HT-29 (cell line): ENCODE measurements at regions not wholly inside any gene's neighbourhood (a gene's known extent, or its start where the extent isn't known, plus 50 kb on each side); places are given as distances from the start of the nearest gene placed in this dataset.
"Not testable (repeated sequence)": the region's sequence is repeated elsewhere in the genome, so short reads cannot be mapped to it uniquely, and the experiment has no call there.

ENCODE experiments used
- DNase-seq: peaks from one replicate; pipeline ENCODE4 v3.0.0-alpha.2; 2015; ENCODE audit warnings: low spot score

DNA sequence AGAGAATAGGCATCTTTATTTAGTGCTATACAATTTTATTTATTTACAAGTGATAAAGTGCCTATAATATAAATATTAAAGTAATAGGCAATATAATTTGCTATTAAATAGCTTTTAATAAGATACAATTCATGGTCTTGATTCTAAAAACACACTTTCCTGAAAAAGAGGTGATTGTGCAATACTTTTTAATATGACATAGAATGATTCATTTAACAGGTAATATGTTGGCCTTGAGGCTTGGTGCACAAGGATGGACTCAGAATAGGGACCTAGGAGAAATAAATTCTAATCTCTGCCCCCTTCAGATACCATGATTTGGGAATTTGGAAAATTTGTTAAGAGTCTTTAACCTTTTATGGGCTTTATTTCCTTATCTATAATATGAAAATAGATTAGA is 149.9 kb upstream of the FUT9 start:
- no peak for DNase-seq

DNA sequence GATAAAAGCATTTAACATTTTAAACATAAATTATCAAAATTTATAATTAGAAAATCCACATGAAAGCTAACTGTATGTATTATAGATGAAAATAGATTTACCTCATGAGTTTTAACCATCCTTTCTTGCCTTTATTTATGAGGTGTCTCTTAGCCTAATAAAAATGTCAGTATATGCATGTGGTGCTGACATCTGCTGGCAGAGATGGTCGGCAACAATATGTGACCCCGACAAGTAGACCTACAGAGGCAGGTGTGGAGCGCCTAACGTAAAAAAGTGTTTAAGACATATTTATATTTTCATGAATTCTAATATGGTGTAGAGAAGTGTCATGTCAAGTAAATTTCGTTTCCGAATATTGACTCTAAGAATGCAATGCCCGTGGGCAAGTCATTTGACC is 149.0 kb upstream of the FUT9 start:
- peak; percentile 48 for DNase-seq

DNA sequence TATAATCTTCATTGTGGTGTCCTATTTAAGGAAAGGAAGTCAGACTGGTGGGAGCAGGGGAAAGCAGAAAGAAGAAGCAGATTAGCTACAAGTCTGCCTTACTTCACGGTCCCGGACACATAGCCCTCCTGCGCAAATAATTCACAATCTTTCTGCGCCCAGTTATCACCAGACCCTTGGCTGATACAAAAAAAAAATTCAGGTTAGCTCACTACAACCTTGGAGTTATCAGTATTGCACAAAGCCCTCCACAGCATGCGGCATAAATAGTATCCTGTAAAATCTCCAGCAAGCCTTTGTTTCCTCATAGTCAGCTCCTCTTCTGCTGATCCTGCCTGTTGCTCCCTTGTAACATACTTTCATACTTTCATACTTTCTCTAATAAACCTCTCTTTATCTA is 148.6 kb upstream of the FUT9 start:
- no peak for DNase-seq

DNA sequence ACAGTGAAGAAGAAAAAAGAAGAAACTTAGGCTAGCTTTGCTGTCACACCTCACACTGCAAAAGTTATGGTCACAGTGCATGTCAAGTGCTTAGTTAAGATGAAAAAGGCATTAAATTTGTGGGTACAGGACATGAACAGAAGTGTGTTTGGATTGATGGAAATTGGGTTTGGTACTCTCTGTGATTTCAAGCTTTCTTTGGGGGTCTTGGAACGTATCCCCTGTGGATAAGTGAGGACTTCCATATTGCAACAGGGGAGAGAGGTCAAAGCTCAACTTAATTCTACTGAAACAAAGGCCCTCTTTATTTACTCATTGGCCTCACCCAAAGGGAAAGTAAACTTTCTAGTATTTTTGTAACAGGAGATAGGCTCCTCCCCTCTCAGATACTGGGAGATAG is 138.3 kb upstream of the FUT9 start:
- no peak for DNase-seq

DNA sequence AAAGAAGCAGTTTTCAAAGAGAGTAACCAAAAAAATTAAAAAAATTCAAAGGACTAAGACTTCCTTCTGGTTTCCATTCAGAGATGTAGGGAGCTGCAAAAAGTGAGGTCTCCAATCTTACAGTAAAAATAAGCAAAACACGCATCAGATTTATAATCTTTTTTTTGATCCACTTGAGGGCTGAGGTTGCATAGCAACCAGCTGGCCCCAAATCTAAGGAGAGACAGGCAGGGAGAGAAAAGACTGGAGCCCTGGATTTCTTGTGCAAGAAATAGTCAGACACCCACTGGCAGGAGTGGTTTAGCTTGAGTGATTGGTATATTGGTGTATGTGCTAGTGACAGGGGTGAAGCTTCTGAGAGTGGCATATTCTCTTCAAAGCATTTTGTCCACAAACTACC is 135.9 kb upstream of the FUT9 start:
- DNase-seq, result no peak

DNA sequence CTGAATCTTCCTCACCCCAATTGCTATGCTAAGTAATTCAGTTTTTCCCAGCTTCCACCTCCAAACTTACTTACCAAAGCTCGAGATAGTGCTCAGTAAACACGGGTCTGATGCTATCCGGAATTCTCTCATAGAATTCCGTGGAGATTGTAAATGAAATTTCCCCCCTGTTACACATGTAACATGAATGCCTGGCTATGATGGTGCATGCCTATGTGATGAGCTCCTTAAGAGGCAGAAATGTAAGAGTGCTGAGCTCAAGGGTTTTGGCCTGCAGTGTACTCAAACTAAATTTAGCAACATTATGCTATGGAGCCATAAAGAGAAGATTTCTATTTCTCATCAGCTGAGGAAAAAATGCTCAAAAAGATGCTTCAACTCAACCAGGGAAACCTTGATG is 133.4 kb upstream of the FUT9 start:
- no peak for DNase-seq

DNA sequence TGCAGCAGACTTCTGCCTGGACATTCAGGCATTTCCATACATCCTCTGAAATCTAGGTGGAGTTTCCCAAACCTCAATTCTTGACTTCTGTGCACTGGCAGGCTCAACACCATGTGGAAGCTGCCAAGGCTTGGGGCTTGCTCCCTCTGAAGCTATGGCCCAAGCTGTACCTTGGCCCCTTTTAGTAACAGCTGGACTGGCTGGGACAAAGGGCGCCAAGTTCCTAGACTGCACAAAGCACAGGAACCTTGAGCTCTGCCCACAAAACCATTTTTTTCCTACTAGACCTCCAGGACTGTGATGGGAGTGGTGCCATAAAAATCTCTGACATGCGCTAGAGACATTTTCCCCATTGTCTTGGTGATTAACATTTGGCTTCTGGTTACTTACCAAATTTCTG is 127.1 kb upstream of the FUT9 start:
- not testable (repeated sequence) for DNase-seq

DNA sequence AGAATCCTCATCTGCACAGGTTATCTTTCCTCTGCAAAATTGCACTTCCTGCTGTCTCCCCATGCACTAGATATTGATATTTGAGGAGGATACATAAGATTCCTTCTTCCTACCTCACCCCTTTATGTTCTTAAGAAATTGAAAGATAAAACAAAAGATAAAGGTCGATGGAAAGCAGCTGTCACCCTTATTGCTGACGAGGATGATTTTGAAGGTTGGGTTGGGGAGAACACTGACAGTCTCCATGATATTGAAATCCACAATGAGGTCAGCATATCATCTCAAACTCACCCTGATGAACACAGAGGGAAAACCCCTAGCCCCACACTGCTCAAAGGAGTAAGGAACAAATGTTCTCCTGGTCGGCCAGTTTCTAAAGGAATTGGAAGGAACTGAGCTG is 110.6 kb upstream of the FUT9 start:
- no peak for DNase-seq

DNA sequence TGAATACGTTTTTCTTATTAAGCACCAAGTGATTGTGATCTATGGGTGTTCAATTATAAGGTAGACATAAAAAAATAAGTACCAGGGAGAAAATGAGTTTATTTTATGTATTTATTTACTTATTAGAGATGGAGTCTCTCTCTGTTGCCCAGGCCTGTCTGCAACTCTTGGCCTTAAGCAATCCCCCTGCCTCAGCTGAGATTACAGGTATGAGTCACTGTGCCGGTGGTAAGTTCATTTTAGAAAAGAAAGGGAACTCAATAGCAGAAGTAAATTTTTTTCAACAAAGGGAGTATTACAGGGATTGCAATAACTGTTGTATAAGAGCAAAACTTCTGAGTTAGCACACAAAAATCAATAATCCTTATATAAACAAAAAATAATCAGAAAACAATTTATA is 98.7 kb upstream of the FUT9 start:
- no peak for DNase-seq

DNA sequence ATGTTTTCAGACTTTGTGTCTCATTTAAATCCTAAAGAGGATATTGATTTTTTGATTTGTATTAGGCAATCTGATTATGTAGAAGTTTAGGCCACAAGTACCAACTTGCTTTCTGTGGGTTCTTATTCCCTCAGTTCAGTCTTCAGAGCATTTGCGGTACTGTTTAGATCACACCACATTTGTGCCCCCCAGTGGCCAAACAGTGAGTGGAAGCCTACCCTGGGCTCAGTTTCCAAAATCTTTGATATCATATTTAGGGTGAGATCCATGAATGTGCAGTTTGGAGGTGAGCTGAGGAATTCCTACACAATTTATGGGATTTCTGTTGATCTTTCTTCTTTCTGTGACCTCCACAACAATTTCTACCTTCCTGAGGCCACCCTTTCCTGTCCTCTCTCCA is 92.3 kb upstream of the FUT9 start:
- peak; percentile 5 for DNase-seq

DNA sequence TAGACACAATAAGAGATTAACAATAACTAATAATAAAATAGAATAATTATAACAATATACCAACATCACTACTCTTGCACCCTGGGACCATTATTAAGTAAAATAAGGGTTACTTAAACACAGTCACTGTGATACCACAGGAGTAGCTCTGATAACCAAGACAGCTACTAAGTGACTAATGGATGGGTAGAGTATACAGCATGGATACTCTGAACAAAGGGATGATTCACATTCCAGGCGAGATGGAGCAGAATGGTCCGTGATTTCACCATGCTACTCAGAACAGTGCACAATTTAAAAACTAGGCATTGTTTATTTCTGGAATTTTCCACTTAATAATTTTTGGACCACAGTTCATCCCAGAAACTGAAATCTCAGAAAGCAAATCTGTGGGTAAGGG is 80.0 kb upstream of the FUT9 start:
- DNase-seq, result no peak

DNA sequence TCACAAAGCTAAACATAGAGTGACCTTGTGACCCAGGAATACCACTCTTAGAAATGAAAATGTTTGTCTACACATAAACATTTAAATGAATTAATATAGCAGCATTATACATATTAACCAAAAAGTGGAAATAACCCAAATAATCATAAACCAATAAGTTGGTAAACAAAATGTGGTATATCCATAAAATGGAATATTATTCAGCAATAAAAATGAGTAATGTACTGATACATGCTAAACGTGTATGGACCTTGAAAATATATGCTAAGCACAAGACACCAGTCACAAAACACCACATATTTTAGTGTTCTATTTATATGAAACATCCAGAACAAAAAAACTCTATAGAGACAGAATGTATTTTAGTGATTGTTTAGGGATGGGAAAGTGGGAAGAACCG is 68.9 kb upstream of the FUT9 start:
- DNase-seq, result no peak

DNA sequence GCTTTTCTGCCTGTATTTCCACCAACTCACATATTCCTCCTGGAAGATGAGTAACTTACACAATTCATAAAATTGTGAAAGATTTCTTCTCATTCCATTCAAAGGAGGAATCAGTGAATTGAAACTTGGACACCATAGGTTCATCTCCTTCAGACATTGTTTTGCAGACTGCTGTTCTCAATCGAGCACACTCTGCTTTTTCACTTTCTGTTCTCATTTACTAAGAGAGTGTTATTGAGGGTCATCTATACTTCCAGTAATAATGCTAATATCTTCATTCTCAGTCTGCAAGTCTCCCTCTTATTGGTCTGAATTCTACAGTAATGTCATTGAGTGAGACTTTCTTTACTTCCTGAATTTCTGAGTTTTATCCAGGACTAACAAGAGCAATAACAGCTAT is 67.5 kb upstream of the FUT9 start:
- no peak for DNase-seq

DNA sequence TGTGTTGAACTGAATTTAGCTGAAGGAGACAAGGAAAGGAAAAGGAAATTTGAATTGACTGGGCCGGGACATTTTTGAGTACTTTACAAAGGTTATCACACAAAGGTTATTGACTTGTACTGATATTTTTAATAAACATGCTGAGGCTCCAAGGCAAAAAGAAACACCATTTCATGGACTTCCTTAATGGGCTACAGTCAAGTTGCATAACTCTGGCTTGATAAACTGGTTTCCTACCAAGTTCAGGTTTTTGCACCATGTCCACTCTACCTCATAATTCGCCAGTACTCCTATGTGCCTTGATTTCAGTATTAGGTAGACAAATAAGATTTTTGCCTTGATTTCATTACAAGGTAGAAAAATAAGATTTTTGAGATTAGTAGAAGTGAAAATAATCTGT is 65.8 kb upstream of the FUT9 start:
- DNase-seq, result no peak

DNA sequence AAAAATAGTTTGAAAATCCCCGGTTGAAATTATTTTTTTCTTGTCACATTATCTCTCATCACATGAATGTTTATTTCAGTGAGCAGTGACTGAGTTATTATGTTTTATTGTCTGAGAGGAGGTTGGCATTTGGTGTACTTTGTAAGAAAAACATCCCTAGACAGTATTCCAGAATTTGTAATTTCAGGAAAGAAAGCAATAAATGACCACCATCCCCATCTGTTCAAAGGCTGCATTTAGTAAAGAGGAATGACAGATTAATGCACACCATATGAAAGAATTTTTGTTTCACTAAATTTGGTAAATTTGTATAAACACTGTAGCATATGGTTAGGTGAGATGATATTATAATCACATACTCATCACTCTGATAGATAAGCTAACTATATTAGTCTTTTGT is 57.1 kb upstream of the FUT9 start:
- DNase-seq, result no peak

DNA sequence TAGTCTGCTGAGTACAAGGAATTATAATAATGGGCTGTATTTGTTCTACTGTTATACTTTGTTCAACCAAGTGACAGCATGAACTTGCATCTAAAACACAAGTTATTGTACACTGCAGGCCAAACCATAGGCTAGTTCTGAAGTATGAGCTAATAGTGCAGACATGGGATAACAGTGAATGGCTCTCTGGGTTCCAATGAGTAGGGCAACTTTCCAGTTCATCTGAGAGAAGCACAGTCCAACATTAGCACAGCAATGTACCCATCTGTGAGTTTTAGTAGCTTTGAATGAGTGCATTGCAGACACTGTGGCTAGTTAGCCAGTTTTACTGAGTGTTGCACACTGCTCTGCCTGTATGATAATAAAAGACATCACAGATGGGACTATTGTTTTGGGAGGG is 56.5 kb upstream of the FUT9 start:
- no peak for DNase-seq
